GM21390 (cell line): ENCODE measurements at regions not wholly inside any gene's neighbourhood (a gene's known extent, or its start where the extent isn't known, plus 50 kb on each side); places are given as distances from the start of the nearest gene placed in this dataset.
"Not testable (repeated sequence)": the region's sequence is repeated elsewhere in the genome, so short reads cannot be mapped to it uniquely, and the experiment has no call there.

Experiments
- ATAC-seq: cut with Tn5 transposase; IDR thresholded peaks from one replicate; pipeline ENCODE4 v1.9.1; 2021; ENCODE audit not compliant: unreplicated experiment

- ATAC-seq: not testable (repeated sequence)
Measured at GRCh38 chr11:96882622-96883021, 492.8 kb downstream of the JRKL start.

DNA sequence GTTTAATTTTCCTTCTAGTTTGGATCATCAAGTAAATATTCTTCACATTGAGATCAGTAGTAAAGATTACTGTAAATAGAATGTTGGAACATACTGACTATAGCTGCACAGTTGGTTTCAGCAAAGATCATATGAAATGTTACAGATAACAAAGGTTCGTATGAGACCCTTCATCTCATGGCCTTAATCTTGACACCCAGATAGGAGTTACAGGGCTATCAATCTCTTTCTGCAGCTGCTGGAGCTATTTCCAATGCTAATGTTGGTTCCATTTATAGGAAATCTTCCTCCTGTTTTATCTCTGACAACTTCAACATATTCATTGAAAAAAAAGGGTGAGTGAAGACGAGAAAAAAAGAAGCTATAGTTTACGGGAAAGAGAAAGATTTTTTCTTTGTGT, 495.6 kb downstream of the JRKL start:
- no peak for ATAC-seq

DNA sequence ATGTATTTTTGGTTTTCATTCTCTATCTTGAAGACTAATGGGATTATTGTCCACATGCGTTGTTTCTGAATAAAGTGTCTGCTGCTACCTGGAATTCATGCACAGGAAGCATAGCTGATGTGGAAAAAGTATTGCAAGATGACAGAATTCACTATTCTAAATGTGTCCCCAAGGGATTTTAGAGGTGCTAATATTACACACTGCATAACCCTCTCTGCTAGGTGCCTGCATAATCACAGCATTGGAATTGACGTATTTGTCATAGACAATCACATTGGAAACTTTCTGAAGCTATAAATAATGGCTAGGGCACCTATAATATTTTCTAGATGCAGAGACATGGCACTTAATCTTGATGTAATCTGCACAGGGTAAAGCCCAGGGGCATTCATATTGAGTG, 496.1 kb downstream of the JRKL start:
- ATAC-seq: no peak

DNA sequence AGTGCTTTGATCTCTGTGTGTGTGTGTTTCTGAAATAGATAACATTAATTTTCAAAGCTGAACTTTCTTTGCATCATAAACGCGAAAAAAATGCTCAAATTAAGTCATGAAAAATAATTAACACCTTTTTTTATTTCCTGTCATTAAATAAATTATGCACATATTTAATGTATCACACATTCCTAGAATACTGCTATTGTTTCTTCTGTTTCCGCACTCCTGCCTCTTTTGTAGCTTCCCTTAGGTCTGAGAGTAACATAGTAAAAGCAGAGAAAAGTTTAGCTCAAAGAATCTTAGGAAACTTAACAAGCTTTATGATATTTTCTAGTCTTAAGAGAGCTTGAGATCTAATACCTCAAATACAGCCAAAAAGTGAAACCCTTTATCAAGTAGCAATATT, 504.2 kb downstream of the JRKL start:
- no peak for ATAC-seq

- no peak for ATAC-seq
Measured at GRCh38 chr11:96894587-96894986, 504.8 kb downstream of the JRKL start.

GRCh38 chr11:96899971-96900370, 510.2 kb downstream of the JRKL start:
- no peak for ATAC-seq

DNA sequence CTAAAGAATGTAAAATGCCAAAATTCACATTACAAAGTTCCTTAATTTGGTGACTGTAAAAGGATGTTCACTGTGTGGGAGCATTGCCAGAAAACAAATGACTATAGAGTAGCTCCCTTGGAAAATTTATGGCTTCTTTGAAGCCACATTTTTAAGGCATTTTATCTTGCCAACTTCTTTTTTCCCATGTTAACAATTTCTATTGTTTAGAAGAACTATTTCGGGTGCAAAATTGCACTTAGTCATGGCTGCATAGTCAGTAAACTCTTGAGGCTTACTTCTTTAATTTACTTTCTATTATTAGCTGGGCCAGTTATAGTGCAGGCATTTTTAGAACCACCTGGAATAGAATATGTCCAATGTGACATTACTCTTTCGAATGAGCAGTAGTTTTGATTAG, 515.3 kb downstream of the JRKL start:
- ATAC-seq: no peak

- ATAC-seq: no peak
Measured at GRCh38 chr11:96905663-96906062, 515.9 kb downstream of the JRKL start.

DNA sequence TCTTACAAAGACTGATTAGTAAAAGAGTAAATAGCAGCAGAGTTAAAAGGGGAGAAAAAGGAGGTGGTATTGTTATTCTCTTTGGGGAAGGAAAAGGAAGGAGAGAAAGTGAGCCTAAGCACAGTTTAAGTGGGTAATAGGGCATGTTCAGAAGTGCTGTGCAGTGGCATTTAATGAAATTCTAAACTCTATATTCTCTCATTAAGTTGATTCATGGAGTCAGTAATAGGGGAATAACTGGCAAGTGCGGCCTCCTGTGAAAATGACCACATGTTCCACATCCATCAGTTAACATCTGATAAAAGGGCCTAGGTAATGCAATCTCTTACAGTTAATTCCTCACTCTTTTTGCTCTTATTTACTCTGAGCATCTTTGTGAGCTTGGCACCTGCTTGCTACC, 516.7 kb downstream of the JRKL start:
- ATAC-seq: no peak

- no peak for ATAC-seq
Measured at GRCh38 chr11:96925862-96926261, 536.0 kb downstream of the JRKL start.

GRCh38 chr11:96940227-96940626, 550.4 kb downstream of the JRKL start:
- ATAC-seq: no peak

GRCh38 chr11:96942855-96943254, 553.0 kb downstream of the JRKL start:
- ATAC-seq: no peak

DNA sequence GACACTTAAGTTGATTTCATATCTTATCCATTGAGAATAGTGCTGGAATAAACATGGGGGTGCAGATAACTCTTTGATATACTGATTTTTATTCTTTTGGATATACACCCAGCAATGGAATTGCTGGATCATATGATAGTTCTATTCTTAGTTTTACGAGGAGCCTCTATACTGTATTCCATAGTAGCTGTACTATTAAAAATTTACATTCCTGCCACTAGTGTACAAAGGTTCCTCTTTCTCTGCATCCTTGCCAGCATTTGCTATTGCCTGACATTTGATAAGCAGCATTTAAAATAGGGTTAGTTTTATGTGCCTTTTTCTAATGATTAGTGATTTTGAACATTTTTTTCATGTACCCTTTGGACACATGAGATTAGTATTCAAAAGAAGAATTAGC, 554.2 kb downstream of the JRKL start:
- ATAC-seq: no peak

- no peak for ATAC-seq
Measured at GRCh38 chr11:96948066-96948465, 558.3 kb downstream of the JRKL start.

GRCh38 chr11:96949464-96949863, 559.7 kb downstream of the JRKL start:
- ATAC-seq: no peak

DNA sequence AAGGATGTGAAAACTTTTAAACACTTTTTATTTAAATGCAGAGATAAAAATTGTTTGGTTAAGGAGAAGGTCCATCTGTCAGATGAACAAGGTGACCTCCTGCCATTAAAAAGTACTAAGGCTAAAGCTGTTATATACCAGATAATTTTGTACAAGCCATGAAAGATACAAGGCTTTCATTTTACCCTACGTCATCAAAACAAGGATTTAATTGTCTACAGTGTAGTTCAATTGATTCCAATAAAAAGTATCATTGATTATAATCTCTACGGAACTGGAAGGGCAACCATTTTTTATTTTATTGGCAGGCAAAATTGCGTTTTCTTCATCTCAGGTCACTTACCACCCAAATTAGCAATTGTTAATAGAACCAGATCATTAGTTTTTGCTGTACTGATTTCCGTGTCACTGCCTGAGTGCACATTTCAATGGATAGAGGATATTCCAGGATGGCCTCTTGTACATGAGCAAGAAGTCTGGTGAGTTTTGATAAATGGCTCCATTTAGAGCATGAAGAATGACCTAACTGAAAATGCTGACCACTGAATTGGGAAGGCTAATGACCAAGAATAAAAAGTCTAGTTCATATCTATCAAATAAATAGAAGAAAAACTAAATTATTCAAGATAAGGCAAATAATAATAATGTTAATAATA, 564.9 kb downstream of the JRKL start:
- no peak for ATAC-seq

- no peak for ATAC-seq
Measured at GRCh38 chr11:96960476-96960875, 570.7 kb downstream of the JRKL start.

DNA sequence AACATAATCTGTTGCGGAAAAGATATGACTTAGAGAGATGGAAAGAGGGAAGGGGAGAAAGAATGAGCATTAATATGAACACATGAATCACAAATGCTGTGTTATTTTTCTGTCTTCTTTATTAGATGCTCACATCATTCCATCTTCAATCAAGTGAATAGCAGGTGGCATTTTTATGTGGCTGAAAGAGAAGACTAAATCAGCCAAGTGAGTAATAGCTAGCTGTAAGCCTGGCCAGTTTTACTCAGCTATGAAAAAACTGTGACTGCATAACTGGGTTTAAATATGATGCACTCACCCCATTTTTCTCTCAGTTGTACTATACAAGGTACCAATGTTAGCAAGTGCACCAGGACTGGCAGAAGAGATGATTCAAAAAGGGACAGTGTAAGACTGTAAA, 571.1 kb downstream of the JRKL start:
- ATAC-seq: no peak

DNA sequence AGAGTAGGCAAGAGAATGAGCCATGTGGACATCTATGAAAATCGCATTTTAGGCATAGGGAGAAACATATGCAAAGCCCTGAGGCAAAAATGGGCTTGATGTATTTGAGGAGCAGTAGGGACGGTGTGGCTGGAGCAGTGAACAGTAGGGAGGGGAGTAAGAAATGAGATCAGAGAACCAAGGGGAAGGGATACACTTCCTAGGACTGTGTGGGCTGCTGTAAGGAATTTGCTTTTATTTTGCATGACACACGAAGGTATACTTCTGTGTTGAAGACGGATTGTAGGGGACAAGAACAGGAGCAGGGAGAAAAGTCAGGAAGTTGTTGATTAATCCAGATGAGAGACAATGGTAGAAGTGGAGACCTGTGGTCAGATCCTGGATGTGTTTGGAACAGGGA, 572.1 kb downstream of the JRKL start:
- no peak for ATAC-seq

GRCh38 chr11:96963375-96963774, 573.6 kb downstream of the JRKL start:
- no peak for ATAC-seq

- ATAC-seq: no peak
Measured at GRCh38 chr11:96964661-96965060, 574.8 kb downstream of the JRKL start.

- ATAC-seq: no peak
Measured at GRCh38 chr11:96967616-96968015, 577.8 kb downstream of the JRKL start.

- no peak for ATAC-seq
Measured at GRCh38 chr11:96969251-96969650, 579.4 kb downstream of the JRKL start.

GRCh38 chr11:96978751-96979150, 588.9 kb downstream of the JRKL start:
- no peak for ATAC-seq
